ENCODE measurements at regions not wholly inside any gene's neighbourhood (a gene's known extent, or its start where the extent isn't known, plus 50 kb on each side); places are given as distances from the start of the nearest gene placed in this dataset.

- FAIRE-seq = no peak
- DNase-seq (ENCODE audit: insufficient read length, low spot score) = no peak
Measured at GRCh38 chr2:117058366-117058765, 756.1 kb upstream of the DDX18 start.

- DNase-seq (ENCODE audit: insufficient read length, low spot score) = no peak
- no peak for FAIRE-seq
Measured at GRCh38 chr2:117064021-117064420, 750.5 kb upstream of the DDX18 start.

- FAIRE-seq = no peak
- DNase-seq (ENCODE audit: insufficient read length, low spot score) = no peak
Measured at GRCh38 chr2:117065912-117066311, 748.6 kb upstream of the DDX18 start.

GRCh38 chr2:117067900-117068299, 746.6 kb upstream of the DDX18 start:
- DNase-seq (ENCODE audit: insufficient read length, low spot score) = no peak
- FAIRE-seq = no peak

- no peak for DNase-seq (ENCODE audit: insufficient read length, low spot score)
- no peak for FAIRE-seq
Measured at GRCh38 chr2:117068371-117068770, 746.1 kb upstream of the DDX18 start.

GRCh38 chr2:117071556-117072102, 742.9 kb upstream of the DDX18 start:
- DNase-seq (ENCODE audit: insufficient read length, low spot score) (no peak), FAIRE-seq (no peak)

- DNase-seq (ENCODE audit: insufficient read length, low spot score) = no peak
- FAIRE-seq = no peak
Measured at GRCh38 chr2:117074756-117075155, 739.7 kb upstream of the DDX18 start.

GRCh38 chr2:117085256-117085655, 729.2 kb upstream of the DDX18 start:
- DNase-seq (ENCODE audit: insufficient read length, low spot score) (no peak), FAIRE-seq (no peak)

GRCh38 chr2:117085737-117086136, 728.8 kb upstream of the DDX18 start:
- DNase-seq (ENCODE audit: insufficient read length, low spot score) (no peak), FAIRE-seq (no peak)

GRCh38 chr2:117086174-117086942, 728.1 kb upstream of the DDX18 start:
- FAIRE-seq = no peak
- DNase-seq (ENCODE audit: insufficient read length, low spot score) = no peak

- FAIRE-seq = no peak
Measured at GRCh38 chr2:117086943-117087250, 727.6 kb upstream of the DDX18 start.

GRCh38 chr2:117087535-117088291, 726.8 kb upstream of the DDX18 start:
- FAIRE-seq = no peak

More at GRCh38 chr2:117086943-117087250, 727.6 kb upstream of the DDX18 start:
- no peak for DNase-seq (ENCODE audit: insufficient read length, low spot score)

GRCh38 chr2:117091041-117091837, 723.3 kb upstream of the DDX18 start:
- no peak for DNase-seq (ENCODE audit: insufficient read length, low spot score)
- FAIRE-seq = no peak

More at GRCh38 chr2:117087535-117088291, 726.8 kb upstream of the DDX18 start:
- no peak for DNase-seq (ENCODE audit: insufficient read length, low spot score)

GRCh38 chr2:117101613-117102012, 712.9 kb upstream of the DDX18 start:
- DNase-seq (ENCODE audit: insufficient read length, low spot score) = no peak
- FAIRE-seq = no peak

GRCh38 chr2:117108741-117109267, 705.7 kb upstream of the DDX18 start:
- FAIRE-seq = no peak
- DNase-seq (ENCODE audit: insufficient read length, low spot score) = no peak

- FAIRE-seq = no peak
- DNase-seq (ENCODE audit: insufficient read length, low spot score) = no peak
Measured at GRCh38 chr2:117118994-117119393, 695.5 kb upstream of the DDX18 start.

GRCh38 chr2:117123362-117123761, 691.1 kb upstream of the DDX18 start:
- DNase-seq (ENCODE audit: insufficient read length, low spot score) = no peak
- no peak for FAIRE-seq

GRCh38 chr2:117126656-117127055, 687.8 kb upstream of the DDX18 start:
- no peak for FAIRE-seq
- no peak for DNase-seq (ENCODE audit: insufficient read length, low spot score)

- FAIRE-seq (no peak), DNase-seq (ENCODE audit: insufficient read length, low spot score) (no peak)
Measured at GRCh38 chr2:117127680-117128079, 686.8 kb upstream of the DDX18 start.

GRCh38 chr2:117128461-117128860, 686.0 kb upstream of the DDX18 start:
- DNase-seq (ENCODE audit: insufficient read length, low spot score) (no peak), FAIRE-seq (no peak)

- FAIRE-seq = no peak
- DNase-seq (ENCODE audit: insufficient read length, low spot score) = no peak
Measured at GRCh38 chr2:117137371-117137770, 677.1 kb upstream of the DDX18 start.
